Endodermal cell (in vitro differentiated cells): ENCODE measurements at regions not wholly inside any gene's neighbourhood (a gene's known extent, or its start where the extent isn't known, plus 50 kb on each side); places are given as distances from the start of the nearest gene placed in this dataset.
A peak's percentile ranks its signal among the peaks of the same experiment; 100 is the strongest.

Experiments
- DNase-seq: peaks from one replicate; pipeline ENCODE4 v3.0.0-alpha.2; 2017
- H3K27ac ChIP-seq: 2 replicates; pipeline ENCODE4 v1.5.1; 2013; ENCODE audit warnings: mild to moderate bottlenecking, low read depth, low read length, moderate library complexity
- H3K27me3 ChIP-seq: 2 replicates; pipeline ENCODE4 v1.6.1; 2013; ENCODE audit warnings: mild to moderate bottlenecking, low read length, moderate library complexity; ENCODE audit not compliant: insufficient read depth, control insufficient read depth, poor library complexity, severe bottlenecking
- H3K36me3 ChIP-seq: 2 replicates; pipeline ENCODE4 v1.7.0; 2013; ENCODE audit warnings: mild to moderate bottlenecking, low read length, moderate library complexity; ENCODE audit not compliant: control insufficient read depth, insufficient read depth
- H3K4me1 ChIP-seq: one replicate; pipeline ENCODE4 v1.7.0; 2013; ENCODE audit warnings: low read length; ENCODE audit not compliant: control insufficient read depth, insufficient read depth
- H3K4me3 ChIP-seq: 2 replicates; pipeline ENCODE4 v1.5.1; 2013; ENCODE audit warnings: mild to moderate bottlenecking, low read length, moderate library complexity
- H3K9ac ChIP-seq: 2 replicates; pipeline ENCODE4 v1.6.1; 2013; ENCODE audit warnings: mild to moderate bottlenecking, low read length, moderate library complexity; ENCODE audit not compliant: poor library complexity, severe bottlenecking; ENCODE audit errors: extremely low read depth
- H3K9me3 ChIP-seq: 2 replicates; pipeline ENCODE4 v1.6.1; 2013; ENCODE audit warnings: mild to moderate bottlenecking, low read length, moderate library complexity; ENCODE audit not compliant: control insufficient read depth
- H3K27ac Mint-ChIP-seq: 2 replicates; pipeline ENCODE4 v1.8.0; 2020; ENCODE audit warnings: mixed read lengths
- H3K27me3 Mint-ChIP-seq: 2 replicates; pipeline ENCODE4 v1.8.0; 2021; ENCODE audit warnings: mild to moderate bottlenecking, mixed read lengths; ENCODE audit not compliant: insufficient read depth
- H3K36me3 Mint-ChIP-seq: 2 replicates; pipeline ENCODE4 v1.8.0; 2020; ENCODE audit warnings: low read depth, mixed read lengths
- H3K4me1 Mint-ChIP-seq: 2 replicates; pipeline ENCODE4 v1.8.0; 2020; ENCODE audit warnings: mixed read lengths
- H3K4me3 Mint-ChIP-seq: 2 replicates; pipeline ENCODE4 v1.8.0; 2020; ENCODE audit warnings: mild to moderate bottlenecking, moderate library complexity, mixed read lengths
- H3K9me3 Mint-ChIP-seq: 2 replicates; pipeline ENCODE4 v1.8.0; 2020; ENCODE audit warnings: mild to moderate bottlenecking, mixed read lengths
- CTCF ChIP-seq: fragments of 200-600 bp; sonication (generic); conservative IDR thresholded peaks from 2 replicates; pipeline ENCODE4 v1.5.0; 2021; ENCODE audit warnings: antibody characterized with exemption, mild to moderate bottlenecking
- WGBS, 2 experiments: methylation state at CpG; one replicate each; pipeline versions ENCODE4 v1.1.5 to v1.1.7; 2013; ENCODE audit warnings: missing lambda C conversion rate in 2 of 2, mixed read lengths in 1 of 2; ENCODE audit not compliant: insufficient coverage in 1 of 2, insufficient read length in 1 of 2; 5-methylcytosine and 5-hydroxymethylcytosine counted together

- 61 to 93% methylated on average over 2 to 3 of the region's 3 CpGs for WGBS, 2 experiments
- Histone ChIP-seq H3K27me3 (peaks cover 47% of the 10 kb centered on the region), H3K27ac (peak overlapping the region; percentile 26), H3K36me3 (no peaks in the 10 kb centered on the region), H3K9ac (no peak overlapping the region), H3K4me1 (peaks cover 6% of the 10 kb centered on the region), H3K4me3 (no peak overlapping the region), H3K9me3 (peaks cover 9% of the 10 kb centered on the region)
- no peak for TF ChIP-seq CTCF
- Mint-ChIP-seq H3K4me1 (peaks cover 30% of the 10 kb centered on the region), H3K9me3 (peaks cover 22% of the 10 kb centered on the region), H3K27ac (no peak overlapping the region), H3K4me3 (no peak overlapping the region), H3K36me3 (no peaks in the 10 kb centered on the region), H3K27me3 (peaks cover 86% of the 10 kb centered on the region)
- no peak for DNase-seq
Observed at GRCh38 chr11:13134066-13134465, 125.0 kb downstream of the RASSF10 start.

- Histone ChIP-seq H3K27me3 (peaks cover 45% of the 10 kb centered on the region), H3K9me3 (peaks cover 9% of the 10 kb centered on the region), H3K4me1 (peaks cover 6% of the 10 kb centered on the region), H3K36me3 (no peaks in the 10 kb centered on the region), H3K4me3 (no peak overlapping the region), H3K27ac (peak overlapping the region; percentile 86), H3K9ac (no peak overlapping the region)
- H3K27me3 Mint-ChIP-seq, result peaks cover 83% of the 10 kb centered on the region
- no peak for DNase-seq
- no peaks in the 10 kb centered on the region for H3K36me3 Mint-ChIP-seq
- H3K4me1 Mint-ChIP-seq, result peaks cover 30% of the 10 kb centered on the region
- no peak for TF ChIP-seq CTCF
- H3K4me3 Mint-ChIP-seq, result no peak overlapping the region
- H3K9me3 Mint-ChIP-seq, result peaks cover 21% of the 10 kb centered on the region
- WGBS, 2 experiments, result 97 to 100% methylated on average over 1 to 2 of the region's 2 CpGs
- no peak overlapping the region for H3K27ac Mint-ChIP-seq
Observed at GRCh38 chr11:13134886-13135285, 125.8 kb downstream of the RASSF10 start.

GRCh38 chr11:13135385-13136271 is 126.5 kb downstream of the RASSF10 start:
- peaks cover 15% of the 10 kb centered on the region for H3K9me3 Mint-ChIP-seq
- Histone ChIP-seq H3K27ac (peak overlapping the region; percentile 86), H3K36me3 (no peaks in the 10 kb centered on the region), H3K9me3 (peaks cover 9% of the 10 kb centered on the region), H3K27me3 (peaks cover 45% of the 10 kb centered on the region), H3K9ac (no peak overlapping the region), H3K4me3 (no peak overlapping the region), H3K4me1 (peaks cover 13% of the 10 kb centered on the region)
- no peaks in the 10 kb centered on the region for H3K36me3 Mint-ChIP-seq
- TF ChIP-seq CTCF, result no peak
- DNase-seq, result no peak
- no peak overlapping the region for H3K4me3 Mint-ChIP-seq
- H3K4me1 Mint-ChIP-seq, result peaks cover 37% of the 10 kb centered on the region
- no peak overlapping the region for H3K27ac Mint-ChIP-seq
- 73 to 82% methylated on average over 2 to 3 of the region's 3 CpGs for WGBS, 2 experiments
- H3K27me3 Mint-ChIP-seq, result peaks cover 80% of the 10 kb centered on the region
